ENCODE measurements at regions not wholly inside any gene's neighbourhood (a gene's known extent, or its start where the extent isn't known, plus 50 kb on each side); places are given as distances from the start of the nearest gene placed in this dataset.

GRCh38 chr12:68530299-68530698 is 80.4 kb upstream of the RAP1B start (continued):
- TF ChIP-seq TCF7L2 (IDR thresholded peaks at IDR 0.05; ENCODE audit: borderline replicate concordance, extremely low read depth, insufficient read depth, insufficient read length): no peak

GRCh38 chr12:68530965-68531364 is 79.7 kb upstream of the RAP1B start:
- no peak for DNase-seq (ENCODE audit: low read depth, low spot score)
- H3K9me2 ChIP-seq (ENCODE audit: insufficient read depth): no peaks in the 10 kb centered on the region
- no peaks in the 10 kb centered on the region for H4K20me1 ChIP-seq (ENCODE audit: insufficient read depth)
- H3K4me1 ChIP-seq (ENCODE audit: control insufficient read depth in 1 of 2, insufficient read depth in 2 of 2, low read length in 2 of 2): no peaks in the 10 kb centered on the region
- POLR2A ChIA-PET: no interaction called here
- no peak for ATAC-seq
- RAD21 ChIA-PET (ENCODE audit: low non-redundant PET in 1 of 2, low total read pairs in 2 of 2, uncharacterized antibody in 2 of 2, unreplicated experiment in 2 of 2): no interaction called here
- no peaks in the 10 kb centered on the region for H3K36me3 ChIP-seq (ENCODE audit: control insufficient read depth in 1 of 2, insufficient read depth in 2 of 2, low read length in 2 of 2)
- H3K4me3 ChIP-seq (replicated peaks in 1 of 2; ENCODE audit: low read depth in 1 of 2, low read length in 2 of 2): no peak overlapping the region
- H3K27ac ChIP-seq (ENCODE audit: low read depth, low read length): no peak overlapping the region
- BruUV-seq (replicated peaks): no TSS peak
- no peak overlapping the region for H2AFZ ChIP-seq (ENCODE audit: low read depth, low read length, poor library complexity, severe bottlenecking)
- intact Hi-C loops (cut with micrococcal nuclease): no loop called here
- no peaks in the 10 kb centered on the region for H3K27me3 ChIP-seq (ENCODE audit: insufficient read depth, low read length)
- H3K79me2 ChIP-seq (ENCODE audit: insufficient read depth, low read length): no peaks in the 10 kb centered on the region
- TF ChIP-seq ELF1 (IDR thresholded peaks at IDR 0.05; ENCODE audit: borderline replicate concordance, low read depth) (no peak), POLR2AphosphoS5 (IDR thresholded peaks at IDR 0.05; ENCODE audit: low read depth, low read length) (no peak), YY1 (IDR thresholded peaks at IDR 0.05; ENCODE audit: extremely low read depth, insufficient replicate concordance, low read depth, low read length) (no peak), REST (IDR thresholded peaks at IDR 0.05; ENCODE audit: low read depth) (no peak), EZH2 (IDR thresholded peaks at IDR 0.05) (no peak), RAD21 (IDR thresholded peaks at IDR 0.05; ENCODE audit: low read depth) (no peak), JUND (IDR thresholded peaks at IDR 0.05) (no peak), ZFX (IDR thresholded peaks at IDR 0.05) (no peak), EGR1 (IDR thresholded peaks at IDR 0.05; ENCODE audit: low read depth) (no peak), CTCF (IDR thresholded peaks at IDR 0.05 in 2 of 3, conservative IDR thresholded peaks at IDR 0.05 in 1 of 3; ENCODE audit: borderline replicate concordance in 1 of 3, insufficient read depth in 1 of 3, low read depth in 2 of 3, low read length in 2 of 3) (no peak), CBX3 (IDR thresholded peaks at IDR 0.05; ENCODE audit: low read depth) (no peak), TCF7L2 (IDR thresholded peaks at IDR 0.05; ENCODE audit: borderline replicate concordance, extremely low read depth, insufficient read depth, insufficient read length) (no peak), SRF (IDR thresholded peaks at IDR 0.05; ENCODE audit: low read depth) (no peak), ZNF274 (IDR thresholded peaks at IDR 0.05; ENCODE audit: low read depth, low read length) (no peak), SP1 (IDR thresholded peaks at IDR 0.05; ENCODE audit: low read depth) (no peak), CEBPB (IDR thresholded peaks at IDR 0.05; ENCODE audit: low read depth) (no peak), EZH2phosphoT487 (IDR thresholded peaks at IDR 0.05; ENCODE audit: borderline replicate concordance) (no peak)
- no peak overlapping the region for H3K4me2 ChIP-seq (ENCODE audit: low read length)
- CTCF ChIA-PET: no interaction called here
- no peaks in the 10 kb centered on the region for H3K9me3 ChIP-seq (ENCODE audit: control insufficient read depth in 1 of 2, insufficient read depth in 1 of 2, low read depth in 1 of 2, low read length in 2 of 2)
- no peak overlapping the region for H3K9ac ChIP-seq (ENCODE audit: low read length)
